H1 (cell line): ENCODE measurements at regions not wholly inside any gene's neighbourhood (a gene's known extent, or its start where the extent isn't known, plus 50 kb on each side); places are given as distances from the start of the nearest gene placed in this dataset.

Experiments
- CTCF ChIA-PET: fragments of 300-600 bp; sonication (Branson Sonifier 250); formaldehyde crosslinking; loops from one replicate; lab custom pipeline; 2021; ENCODE audit not compliant: partially characterized antibody; lab: Charles Lee
- POLR2A ChIA-PET: fragments of 300-600 bp; sonication (Branson Sonifier 250); formaldehyde crosslinking; loops from one replicate; lab custom pipeline; 2021; ENCODE audit warnings: inconsistent platforms; ENCODE audit not compliant: partially characterized antibody; lab: Charles Lee
- DNase-seq, 2 experiments: peaks; one replicate each; pipeline versions ENCODE4 v3.0.0 to v3.0.0-alpha.2; 2010 to 2022; ENCODE audit warnings: low spot score in 2 of 2, low read depth in 1 of 2, mixed read lengths in 1 of 2
- FAIRE-seq: peaks from 2 replicates; lab custom pipeline; 2011; peaks lifted over from hg19 to GRCh38; lab: Jason Lieb, UNC
- H2AFZ ChIP-seq: 2 replicates; pipeline ENCODE4 v1.8.1; 2012; ENCODE audit warnings: low read length, inconsistent platforms
- H2AK5ac ChIP-seq: 2 replicates; pipeline ENCODE4 v1.6.1; 2013; ENCODE audit warnings: low read depth, low read length
- H2BK120ac ChIP-seq: replicated peaks from 2 replicates; pipeline ENCODE3; 2013; ENCODE audit warnings: low read depth, low read length, inconsistent platforms
- H2BK12ac ChIP-seq: 2 replicates; pipeline ENCODE4 v1.6.1; 2013; ENCODE audit warnings: low read depth, low read length
- H2BK15ac ChIP-seq: 2 replicates; pipeline ENCODE4 v1.6.1; 2013; ENCODE audit warnings: low read length
- H2BK20ac ChIP-seq: 2 replicates; pipeline ENCODE4 v1.6.1; 2013; ENCODE audit warnings: low read length
- H2BK5ac ChIP-seq: 2 replicates; pipeline ENCODE4 v1.6.1; 2013; ENCODE audit warnings: low read depth, low read length
- H3K14ac ChIP-seq: 2 replicates; pipeline ENCODE4 v1.6.1; 2013; ENCODE audit warnings: inconsistent platforms; ENCODE audit not compliant: insufficient read length
- H3K18ac ChIP-seq: 2 replicates; pipeline ENCODE4 v1.6.1; 2013; ENCODE audit warnings: low read length; ENCODE audit errors: extremely low read depth
- H3K23ac ChIP-seq: 2 replicates; pipeline ENCODE4 v1.6.1; 2013; ENCODE audit warnings: inconsistent platforms; ENCODE audit not compliant: insufficient read length
- H3K23me2 ChIP-seq: 2 replicates; pipeline ENCODE4 v1.6.1; 2013; ENCODE audit warnings: low read depth, low read length
- H3K27ac ChIP-seq: 2 replicates; pipeline ENCODE4 v1.6.1; 2011; ENCODE audit warnings: low read depth, low read length, inconsistent platforms
- H3K27me3 ChIP-seq, 4 experiments: replicated peaks in 1 of 4; 1 replicate in 1 of 4; 2 replicates in 3 of 4; pipeline versions ENCODE4 v1.6.1 to v1.8.1; 2011 to 2013; ENCODE audit warnings: low read length in 3 of 4, mild to moderate bottlenecking in 3 of 4, inconsistent platforms in 2 of 4, mixed read lengths in 2 of 4, moderate library complexity in 1 of 4; ENCODE audit not compliant: control insufficient read depth in 3 of 4, insufficient read depth in 3 of 4; ENCODE audit errors: extremely low read depth in 1 of 4
- H3K36me3 ChIP-seq, 4 experiments: 2 replicates each; pipeline versions ENCODE4 v1.6.1 to v1.8.1; 2011 to 2013; ENCODE audit warnings: mild to moderate bottlenecking in 4 of 4, low read length in 3 of 4, moderate library complexity in 2 of 4, control low read depth in 1 of 4, inconsistent platforms in 1 of 4; ENCODE audit not compliant: insufficient read depth in 4 of 4, control insufficient read depth in 2 of 4
- H3K4ac ChIP-seq: replicated peaks from 2 replicates; pipeline ENCODE3; 2013; ENCODE audit warnings: low read length, low read depth, mixed read lengths, inconsistent platforms; ENCODE audit not compliant: insufficient read length
- H3K4me1 ChIP-seq, 4 experiments: replicated peaks in 1 of 4; 1 replicate in 1 of 4; 2 replicates in 3 of 4; pipeline versions ENCODE4 v1.6.1 to v1.8.1; 2011 to 2013; ENCODE audit warnings: low read length in 3 of 4, inconsistent platforms in 2 of 4, mixed read lengths in 1 of 4; ENCODE audit not compliant: insufficient read depth in 4 of 4, control insufficient read depth in 3 of 4
- H3K4me2 ChIP-seq, 2 experiments: 2 replicates each; pipeline versions ENCODE4 v1.6.1 to v1.8.1; 2011 to 2013; ENCODE audit warnings: low read depth in 2 of 2, low read length in 2 of 2, control low read depth in 1 of 2, inconsistent platforms in 1 of 2, mild to moderate bottlenecking in 1 of 2; ENCODE audit not compliant: insufficient read depth in 1 of 2
- H3K4me3 ChIP-seq, 4 experiments: fragments of 200-600, 300-600 bp in 1 of 4; sonication (generic), shearing (Covaris generic), sonication (Bioruptor Twin) in 1 of 4; 2 replicates each; pipeline versions ENCODE4 v1.5.1 to v1.8.1; 2011 to 2016; ENCODE audit warnings: low read length in 4 of 4, low read depth in 3 of 4, control low read depth in 2 of 4, inconsistent platforms in 2 of 4, mild to moderate bottlenecking in 2 of 4, mixed read lengths in 1 of 4, moderate library complexity in 1 of 4; ENCODE audit not compliant: insufficient read depth in 2 of 4; ENCODE audit errors: extremely low read depth in 1 of 4
- H3K56ac ChIP-seq: replicated peaks from 2 replicates; pipeline ENCODE3; 2013; ENCODE audit warnings: low read depth, mild to moderate bottlenecking, mixed read lengths, low read length, inconsistent platforms; ENCODE audit not compliant: insufficient read length
- H3K79me1 ChIP-seq: 2 replicates; pipeline ENCODE4 v1.6.1; 2013; ENCODE audit warnings: low read depth, low read length, control low read depth
- H3K79me2 ChIP-seq, 2 experiments: 2 replicates each; pipeline versions ENCODE4 v1.6.1 to v1.8.1; 2012 to 2013; ENCODE audit warnings: low read length in 2 of 2, mild to moderate bottlenecking in 2 of 2, inconsistent platforms in 1 of 2; ENCODE audit not compliant: insufficient read depth in 2 of 2, control insufficient read depth in 1 of 2
- H3K9ac ChIP-seq, 4 experiments: replicated peaks in 1 of 4; 1 replicate in 1 of 4; 2 replicates in 3 of 4; pipeline versions ENCODE4 v1.6.1 to v1.8.1; 2011 to 2013; ENCODE audit warnings: low read depth in 3 of 4, low read length in 3 of 4, control low read depth in 2 of 4, mild to moderate bottlenecking in 2 of 4, moderate library complexity in 2 of 4, inconsistent platforms in 1 of 4; ENCODE audit errors: extremely low read depth in 1 of 4
- H3K9me3 ChIP-seq, 2 experiments: 2 replicates each; pipeline versions ENCODE4 v1.6.1 to v1.8.1; 2012 to 2013; ENCODE audit warnings: mild to moderate bottlenecking in 2 of 2, moderate library complexity in 2 of 2, control low read depth in 1 of 2, inconsistent platforms in 1 of 2, low read depth in 1 of 2, low read length in 1 of 2, mixed read lengths in 1 of 2; ENCODE audit not compliant: insufficient read depth in 2 of 2
- H4K20me1 ChIP-seq, 2 experiments: replicated peaks in 1 of 2; 2 replicates each; pipeline versions ENCODE3 to v1.8.1; 2011 to 2013; ENCODE audit warnings: inconsistent platforms in 2 of 2, low read length in 2 of 2, mild to moderate bottlenecking in 1 of 2; ENCODE audit not compliant: insufficient read depth in 2 of 2, control insufficient read depth in 1 of 2
- H4K5ac ChIP-seq: 2 replicates; pipeline ENCODE4 v1.6.1; 2013; ENCODE audit warnings: low read length, low read depth, mixed read lengths, inconsistent platforms; ENCODE audit not compliant: insufficient read length
- H4K8ac ChIP-seq: 2 replicates; pipeline ENCODE4 v1.8.0; 2013; ENCODE audit warnings: mild to moderate bottlenecking, moderate library complexity, low read length, inconsistent platforms; ENCODE audit not compliant: insufficient read depth; ENCODE audit errors: extremely low read depth
- H4K91ac ChIP-seq: replicated peaks from 2 replicates; pipeline ENCODE3; 2013; ENCODE audit warnings: low read length, mixed read lengths, inconsistent platforms; ENCODE audit not compliant: insufficient read length
- BRCA1 ChIP-seq: IDR thresholded peaks from 2 replicates; pipeline ENCODE4 v1.6.1; 2012; ENCODE audit warnings: low read depth, low read length, improper control_type of control experiment
- CBX8 ChIP-seq: fragments of 300-800, 300-1000 bp; sonication (generic); IDR thresholded peaks from 2 replicates; pipeline ENCODE4 v1.7.1; 2016; ENCODE audit warnings: low read depth, low read length, borderline replicate concordance
- CEBPB ChIP-seq: IDR thresholded peaks from 2 replicates; pipeline ENCODE4 v1.6.1; 2012; ENCODE audit warnings: low read depth, low read length
- CHD2 ChIP-seq: IDR thresholded peaks from 2 replicates; pipeline ENCODE4 v1.6.1; 2012; ENCODE audit warnings: low read length, improper control_type of control experiment
- RXRA ChIP-seq: IDR thresholded peaks from 2 replicates; pipeline ENCODE4 v1.6.1; 2011; ENCODE audit warnings: low read depth, mild to moderate bottlenecking, low read length, moderate library complexity; ENCODE audit not compliant: insufficient read depth
- SIN3A ChIP-seq, 2 experiments: IDR thresholded peaks in 1 of 2; conservative IDR thresholded peaks in 1 of 2; 2 replicates each; pipeline ENCODE4 v1.6.1; 2011 to 2012; ENCODE audit warnings: low read length in 2 of 2, improper control_type of control experiment in 1 of 2, low read depth in 1 of 2, mild to moderate bottlenecking in 1 of 2
- WGBS, 2 experiments: shearing (Covaris generic) in 1 of 2; methylation state at CpG; one replicate each; pipeline versions ENCODE4 v1.1.6 to v1.1.7; 2013 to 2015; ENCODE audit warnings: low lambda C conversion rate in 2 of 2, mixed read lengths in 2 of 2, inconsistent platforms in 1 of 2, low coverage in 1 of 2, missing lambda C conversion rate in 1 of 2; ENCODE audit not compliant: insufficient replicate concordance in 2 of 2, insufficient coverage in 1 of 2, insufficient read length in 1 of 2; ENCODE audit errors: extremely low coverage in 1 of 2, missing lambda C conversion rate in 1 of 2; 5-methylcytosine and 5-hydroxymethylcytosine counted together

DNA sequence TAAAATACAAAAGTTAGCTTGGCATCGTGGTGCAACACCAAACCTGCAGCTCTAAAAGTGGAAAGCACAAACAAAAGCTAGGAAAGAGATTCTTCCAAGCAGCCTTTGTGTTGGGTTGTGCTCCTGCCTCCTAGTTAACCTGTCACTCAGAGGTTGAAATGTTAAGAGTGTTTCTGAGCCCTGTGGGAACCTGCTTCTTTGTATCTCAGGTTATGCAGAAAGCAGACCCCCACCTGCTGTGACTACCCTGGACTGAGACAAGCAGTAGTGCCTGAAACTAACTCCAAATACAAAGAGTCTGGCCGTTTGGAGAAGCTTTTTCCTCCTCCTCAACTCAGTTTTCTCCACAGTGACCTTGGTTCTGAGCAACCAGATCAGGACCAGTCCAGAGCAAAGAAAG, 158.4 kb upstream of the CSNK1A1L start:
- no peaks in the 10 kb centered on the region for H3K27me3 ChIP-seq
- no peak overlapping the region for H4K5ac ChIP-seq
- CTCF ChIA-PET = no interaction called here
- H3K4ac ChIP-seq = no peak overlapping the region
- no peaks in the 10 kb centered on the region for H3K79me1 ChIP-seq
- H3K36me3 ChIP-seq = no peaks in the 10 kb centered on the region
- H4K91ac ChIP-seq = no peak overlapping the region
- H2BK20ac ChIP-seq = no peak overlapping the region
- peak overlapping the region in 1 of 2 experiments; percentile 20; a peak in 1 of 4 replicates for H3K4me2 ChIP-seq
- peak overlapping the region; percentile 66 for H2AFZ ChIP-seq
- H3K14ac ChIP-seq = no peak overlapping the region
- no peaks in the 10 kb centered on the region for H3K23me2 ChIP-seq
- H4K20me1 ChIP-seq = no peaks in the 10 kb centered on the region
- H2BK15ac ChIP-seq = no peak overlapping the region
- H4K8ac ChIP-seq = no peak overlapping the region
- POLR2A ChIA-PET = no interaction called here
- FAIRE-seq (no peak), DNase-seq (no peak)
- no peak overlapping the region for H2BK120ac ChIP-seq
- H2BK12ac ChIP-seq = no peak overlapping the region
- no peak overlapping the region for H2BK5ac ChIP-seq
- no peak overlapping the region for H3K18ac ChIP-seq
- H3K79me2 ChIP-seq = no peaks in the 10 kb centered on the region
- H3K23ac ChIP-seq = no peak overlapping the region
- H3K9me3 ChIP-seq = no peaks in the 10 kb centered on the region
- H3K56ac ChIP-seq = no peak overlapping the region
- H3K9ac ChIP-seq = no peak overlapping the region; a peak in 1 of 7 replicates
- H3K4me3 ChIP-seq = no peak overlapping the region
- WGBS, 2 experiments = 88% methylated on average over 2 of the region's 2 CpGs; no CpG with 5 or more reads in 1 of the 2 experiments
- no peaks in the 10 kb centered on the region for H3K4me1 ChIP-seq
- H3K27ac ChIP-seq = no peak overlapping the region
- no peak overlapping the region for H2AK5ac ChIP-seq
- TF ChIP-seq CHD2 = no peak
- TF ChIP-seq SIN3A (conservative IDR thresholded peaks at IDR 0.05 in 1 of 2, IDR thresholded peaks at IDR 0.05 in 1 of 2; ENCODE audit: low read depth in 1 of 2, low read length in 2 of 2) = no peak
- no peak for TF ChIP-seq RXRA
- TF ChIP-seq BRCA1 = no peak
- TF ChIP-seq CEBPB = no peak
- no peak for TF ChIP-seq CBX8
